MM.1S (cell line): ENCODE measurements at regions not wholly inside any gene's neighbourhood (a gene's known extent, or its start where the extent isn't known, plus 50 kb on each side); places are given as distances from the start of the nearest gene placed in this dataset.

Experiments used
- EZH2 ChIP-seq: fragments of 300-600 bp; sonication (generic); optimal IDR thresholded peaks from 2 replicates; pipeline ENCODE3; 2017; ENCODE audit warnings: low read depth, mild to moderate bottlenecking, antibody characterized with exemption, low read length, mixed read lengths
- EZH2phosphoT487 ChIP-seq: fragments of 300-600 bp; sonication (generic); IDR thresholded peaks from 2 replicates; pipeline ENCODE4 v1.6.1; 2018; ENCODE audit warnings: antibody characterized with exemption, low read length
- TF ChIP-seq, protein P1 (sequence below): fragments of 300-600 bp; sonication (generic); IDR thresholded peaks from 2 replicates; pipeline ENCODE4 v1.5.1; 2016; ENCODE audit warnings: antibody characterized with exemption, low read length, mixed read lengths

DNA sequence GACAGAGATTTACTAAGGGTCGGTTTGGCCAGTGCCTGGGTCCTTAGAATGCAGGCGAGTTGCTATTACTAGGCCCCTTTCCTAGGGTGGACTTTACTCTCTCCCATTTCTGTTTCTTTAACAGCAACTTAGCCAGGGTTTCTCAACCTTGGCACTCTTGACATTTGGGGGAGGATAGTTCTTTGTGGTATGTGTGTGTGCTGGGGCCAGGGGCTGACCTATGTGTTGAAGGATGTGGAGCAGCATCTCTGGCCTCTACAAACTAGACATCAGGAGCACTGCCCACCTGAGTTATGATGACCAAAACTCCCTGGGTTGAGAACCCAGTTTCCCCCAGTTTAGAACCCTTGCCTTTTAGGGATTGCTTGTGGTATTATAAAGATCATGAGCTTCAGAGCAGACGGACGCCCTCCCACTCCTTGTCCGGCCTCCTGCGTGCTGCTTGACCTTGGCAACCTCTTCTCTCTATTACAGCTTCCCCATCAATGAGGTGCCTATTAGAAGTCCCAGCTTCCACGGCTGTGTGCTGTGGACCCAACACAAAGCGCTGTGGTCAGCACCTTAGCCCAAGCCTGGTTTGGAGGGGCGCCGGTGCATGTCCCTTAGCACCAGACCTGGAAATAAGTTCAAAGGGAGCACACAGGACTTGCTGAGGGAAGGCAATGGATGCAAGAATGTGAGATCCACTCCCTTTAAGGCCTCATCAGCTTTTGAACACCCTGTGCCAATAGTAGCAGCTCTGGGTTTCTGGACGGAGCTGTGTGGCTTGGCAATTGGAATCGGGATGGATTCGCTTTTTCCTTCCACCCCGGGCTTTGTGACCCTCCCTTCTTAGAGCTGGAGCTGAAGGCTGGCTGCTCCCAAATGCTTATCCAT is 239.2 kb upstream of the MAF start:
- TF ChIP-seq, protein P1, sequence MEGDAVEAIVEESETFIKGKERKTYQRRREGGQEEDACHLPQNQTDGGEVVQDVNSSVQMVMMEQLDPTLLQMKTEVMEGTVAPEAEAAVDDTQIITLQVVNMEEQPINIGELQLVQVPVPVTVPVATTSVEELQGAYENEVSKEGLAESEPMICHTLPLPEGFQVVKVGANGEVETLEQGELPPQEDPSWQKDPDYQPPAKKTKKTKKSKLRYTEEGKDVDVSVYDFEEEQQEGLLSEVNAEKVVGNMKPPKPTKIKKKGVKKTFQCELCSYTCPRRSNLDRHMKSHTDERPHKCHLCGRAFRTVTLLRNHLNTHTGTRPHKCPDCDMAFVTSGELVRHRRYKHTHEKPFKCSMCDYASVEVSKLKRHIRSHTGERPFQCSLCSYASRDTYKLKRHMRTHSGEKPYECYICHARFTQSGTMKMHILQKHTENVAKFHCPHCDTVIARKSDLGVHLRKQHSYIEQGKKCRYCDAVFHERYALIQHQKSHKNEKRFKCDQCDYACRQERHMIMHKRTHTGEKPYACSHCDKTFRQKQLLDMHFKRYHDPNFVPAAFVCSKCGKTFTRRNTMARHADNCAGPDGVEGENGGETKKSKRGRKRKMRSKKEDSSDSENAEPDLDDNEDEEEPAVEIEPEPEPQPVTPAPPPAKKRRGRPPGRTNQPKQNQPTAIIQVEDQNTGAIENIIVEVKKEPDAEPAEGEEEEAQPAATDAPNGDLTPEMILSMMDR, result no peak
- no peak for TF ChIP-seq EZH2
- TF ChIP-seq EZH2phosphoT487, result no peak
